Neutrophil (primary cell): ENCODE measurements at regions not wholly inside any gene's neighbourhood (a gene's known extent, or its start where the extent isn't known, plus 50 kb on each side); places are given as distances from the start of the nearest gene placed in this dataset.

Experiments
- H3K27ac ChIP-seq: fragments of 200-600 bp; sonication (generic); 2 replicates; pipeline ENCODE4 v1.5.1; 2016; ENCODE audit warnings: mild to moderate bottlenecking, moderate library complexity
- H3K27me3 ChIP-seq: fragments of 200-600 bp; sonication (generic); 2 replicates; pipeline ENCODE4 v1.6.0; 2016; ENCODE audit warnings: mild to moderate bottlenecking
- H3K36me3 ChIP-seq: fragments of 200-600 bp; sonication (generic); 2 replicates; pipeline ENCODE4 v1.5.1; 2017
- H3K4me1 ChIP-seq, 2 experiments: fragments of 200-600 bp in 1 of 2; sonication (generic) in 1 of 2; 1 replicate in 1 of 2; 2 replicates in 1 of 2; pipeline versions ENCODE4 v1.5.1 to v1.6.1; 2013 to 2016; ENCODE audit warnings: low read depth in 1 of 2, low read length in 1 of 2, mild to moderate bottlenecking in 1 of 2, moderate library complexity in 1 of 2; ENCODE audit not compliant: control insufficient read depth in 1 of 2, insufficient read depth in 1 of 2
- H3K4me3 ChIP-seq, 2 experiments: fragments of 200-600 bp in 1 of 2; sonication (generic) in 1 of 2; 1 replicate in 1 of 2; 2 replicates in 1 of 2; pipeline ENCODE4 v1.5.1; 2013 to 2016; ENCODE audit warnings: low read depth in 1 of 2, low read length in 1 of 2, mild to moderate bottlenecking in 1 of 2, moderate library complexity in 1 of 2
- H3K9me3 ChIP-seq: fragments of 200-600 bp; sonication (generic); 2 replicates; pipeline ENCODE4 v1.5.1; 2016
- CTCF ChIP-seq: fragments of 200-600 bp; sonication (generic); IDR thresholded peaks from 2 replicates; pipeline ENCODE4 v1.5.1; 2016; ENCODE audit warnings: antibody characterized with exemption

DNA sequence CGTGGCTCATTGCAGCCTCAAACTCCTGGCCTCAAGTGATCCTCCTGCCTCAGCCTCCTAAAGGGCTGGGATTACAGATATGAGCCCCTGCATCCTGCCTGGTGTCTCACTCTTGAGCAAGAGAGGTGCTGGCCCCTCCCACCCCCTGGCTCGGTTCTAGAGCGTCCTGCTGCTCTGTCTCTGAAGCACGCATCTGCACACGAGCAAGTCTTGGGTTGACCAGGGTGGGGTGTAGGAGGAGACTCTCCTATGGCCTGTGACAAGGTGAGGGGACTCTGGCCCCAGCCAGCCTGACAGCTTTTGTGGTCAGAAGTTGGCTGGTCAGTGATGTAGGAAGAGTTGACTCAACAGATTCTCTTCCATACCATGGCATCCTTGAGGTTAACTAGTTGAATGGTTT is 110.7 kb upstream of the CARD11 start:
- no peak for TF ChIP-seq CTCF
- no peaks in the 10 kb centered on the region for H3K4me1 ChIP-seq
- no peak overlapping the region for H3K4me3 ChIP-seq
- H3K9me3 ChIP-seq: no peaks in the 10 kb centered on the region
- H3K36me3 ChIP-seq: no peaks in the 10 kb centered on the region
- H3K27me3 ChIP-seq: peaks cover 32% of the 10 kb centered on the region
- no peak overlapping the region for H3K27ac ChIP-seq

DNA sequence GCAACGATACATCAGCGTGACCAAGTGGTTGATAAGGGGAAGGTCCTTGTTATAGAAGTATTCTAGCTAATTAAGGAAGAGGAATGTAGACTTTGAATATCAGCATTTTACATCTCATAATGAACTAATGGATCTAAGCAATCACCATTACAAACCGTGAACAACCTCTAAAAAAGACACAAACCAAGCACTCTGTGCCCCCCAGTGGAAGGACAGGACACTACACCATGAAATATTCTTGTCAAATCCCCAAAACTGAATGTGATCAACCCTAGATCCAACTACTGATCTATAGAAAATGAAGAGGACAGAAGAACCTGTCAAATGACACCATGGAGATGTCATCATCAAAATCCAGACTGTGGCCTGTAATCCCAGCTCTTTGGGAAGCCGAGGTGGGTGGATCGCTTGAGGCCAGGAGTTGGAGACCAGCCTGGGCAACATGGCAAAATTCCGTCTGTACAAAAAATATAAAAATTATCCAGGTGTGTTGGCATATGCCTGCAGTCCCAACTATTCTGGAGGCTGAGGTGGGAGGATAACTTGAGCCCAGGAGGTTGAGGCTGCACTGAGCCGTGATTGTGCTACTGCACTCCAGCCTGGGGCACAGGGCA is 111.3 kb upstream of the CARD11 start:
- Histone ChIP-seq H3K9me3 (no peaks in the 10 kb centered on the region), H3K27me3 (peaks cover 25% of the 10 kb centered on the region), H3K4me1 (no peaks in the 10 kb centered on the region), H3K4me3 (no peak overlapping the region), H3K36me3 (no peaks in the 10 kb centered on the region), H3K27ac (no peak overlapping the region)
- TF ChIP-seq CTCF: no peak

DNA sequence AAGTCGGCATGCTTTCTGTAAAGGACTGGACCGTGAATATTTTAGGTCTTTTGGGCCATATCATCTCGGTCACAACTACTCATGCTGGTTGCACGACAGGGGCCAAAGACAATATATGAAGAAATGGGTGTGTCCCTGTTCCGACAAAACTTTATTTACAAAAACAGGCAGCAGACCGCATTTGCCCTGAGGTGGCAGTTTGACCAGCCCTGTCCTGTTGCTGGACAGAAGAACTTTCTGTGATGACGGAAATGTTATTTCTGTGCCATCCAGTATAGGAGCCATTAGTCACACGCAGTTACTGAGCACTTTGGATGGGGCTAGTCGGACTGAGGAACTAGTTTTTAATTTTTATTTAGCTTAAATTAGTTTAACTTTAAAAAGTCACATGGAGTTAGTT is 112.8 kb upstream of the CARD11 start:
- TF ChIP-seq CTCF: no peak
- no peak overlapping the region for H3K4me3 ChIP-seq
- H3K9me3 ChIP-seq: no peaks in the 10 kb centered on the region

GRCh38 chr7:3157566-3158287 is 114.1 kb upstream of the CARD11 start:
- Histone ChIP-seq H3K36me3 (no peaks in the 10 kb centered on the region), H3K27ac (no peak overlapping the region), H3K9me3 (no peaks in the 10 kb centered on the region), H3K27me3 (peaks cover 10% of the 10 kb centered on the region), H3K4me1 (no peaks in the 10 kb centered on the region), H3K4me3 (no peak overlapping the region)
- TF ChIP-seq CTCF: no peak

More for the DNA sequence above, 112.8 kb upstream of the CARD11 start:
- Histone ChIP-seq H3K27me3 (peaks cover 13% of the 10 kb centered on the region), H3K4me1 (no peaks in the 10 kb centered on the region), H3K27ac (no peak overlapping the region), H3K36me3 (no peaks in the 10 kb centered on the region)

DNA sequence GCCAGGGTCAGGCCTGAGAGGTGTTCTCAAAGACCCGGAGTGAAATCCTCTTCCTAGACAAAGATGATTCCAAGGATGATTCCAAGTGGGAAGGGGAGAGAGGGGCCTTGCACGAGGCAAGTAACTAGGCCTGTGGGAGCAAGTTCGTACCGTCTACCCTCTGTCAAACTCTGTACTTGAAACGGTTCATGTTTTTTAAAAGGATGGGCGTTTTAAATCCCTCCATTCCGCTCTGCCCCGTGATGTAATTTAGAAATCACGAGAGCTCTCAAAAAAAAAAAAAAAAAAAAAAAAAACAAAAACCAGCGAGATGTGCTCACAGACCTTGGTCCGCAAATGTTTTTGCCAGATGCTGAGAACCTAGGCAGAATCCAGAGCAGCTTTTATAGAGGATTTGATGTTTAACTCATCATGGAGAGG is 114.7 kb upstream of the CARD11 start:
- no peaks in the 10 kb centered on the region for H3K9me3 ChIP-seq
- no peak for TF ChIP-seq CTCF
- no peak overlapping the region for H3K27ac ChIP-seq
- H3K4me3 ChIP-seq: no peak overlapping the region
- H3K27me3 ChIP-seq: peaks cover 10% of the 10 kb centered on the region
- H3K4me1 ChIP-seq: no peaks in the 10 kb centered on the region
- no peaks in the 10 kb centered on the region for H3K36me3 ChIP-seq
